ENCODE measurements at regions not wholly inside any gene's neighbourhood (a gene's known extent, or its start where the extent isn't known, plus 50 kb on each side); places are given as distances from the start of the nearest gene placed in this dataset.
A peak's percentile ranks its signal among the peaks of the same experiment; 100 is the strongest.
"Not testable (repeated sequence)": the region's sequence is repeated elsewhere in the genome, so short reads cannot be mapped to it uniquely, and the experiment has no call there.

- no peak for DNase-seq
These were observed 158.3 kb downstream of the MTX2 start for GRCh38 chr2:176427549-176427948.

GRCh38 chr2:176428944-176429469 lies 159.8 kb downstream of the MTX2 start:
- not testable (repeated sequence) for DNase-seq

DNA sequence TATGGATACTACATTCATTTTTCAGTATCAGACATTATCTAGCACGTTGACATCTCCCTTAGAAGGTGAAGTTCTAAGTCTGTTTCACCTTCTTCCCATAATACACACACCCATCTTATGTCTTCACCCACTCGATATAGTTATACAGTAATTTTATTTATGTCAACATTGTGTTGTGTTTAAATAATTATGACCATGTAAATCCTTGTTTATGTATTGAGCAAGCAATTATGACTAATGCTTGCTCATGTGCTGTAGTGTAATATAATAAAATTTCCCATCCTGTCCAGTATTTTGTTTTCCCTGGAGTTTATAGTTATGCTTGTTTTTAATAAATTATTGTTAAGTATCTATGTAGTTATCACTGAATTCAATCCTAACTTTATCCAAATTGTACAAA lies 163.2 kb downstream of the MTX2 start:
- DNase-seq, result no peak

GRCh38 chr2:176435729-176436128 lies 166.5 kb downstream of the MTX2 start:
- DNase-seq, result no peak

- no peak for DNase-seq
These were observed 174.7 kb downstream of the MTX2 start for GRCh38 chr2:176443946-176444345.

DNA sequence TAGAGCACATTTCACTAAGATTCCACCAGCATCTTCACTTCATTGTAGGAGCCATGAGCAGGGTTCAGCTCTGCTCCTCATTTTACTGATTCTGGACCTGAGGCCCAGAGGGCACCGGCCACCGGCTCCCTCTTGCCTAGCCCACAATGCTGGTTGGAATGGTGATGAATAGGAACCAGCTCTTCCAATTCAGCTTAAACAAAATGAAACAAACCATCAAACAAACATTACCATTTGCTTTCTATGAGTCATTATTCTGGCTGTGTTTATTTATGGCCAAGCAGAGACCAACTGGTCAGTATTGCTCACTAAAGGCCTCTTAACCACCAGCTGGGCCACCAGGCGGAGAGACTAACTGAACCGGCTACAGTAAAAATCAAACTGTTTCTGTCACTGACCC lies 176.7 kb downstream of the MTX2 start:
- no peak for DNase-seq

DNA sequence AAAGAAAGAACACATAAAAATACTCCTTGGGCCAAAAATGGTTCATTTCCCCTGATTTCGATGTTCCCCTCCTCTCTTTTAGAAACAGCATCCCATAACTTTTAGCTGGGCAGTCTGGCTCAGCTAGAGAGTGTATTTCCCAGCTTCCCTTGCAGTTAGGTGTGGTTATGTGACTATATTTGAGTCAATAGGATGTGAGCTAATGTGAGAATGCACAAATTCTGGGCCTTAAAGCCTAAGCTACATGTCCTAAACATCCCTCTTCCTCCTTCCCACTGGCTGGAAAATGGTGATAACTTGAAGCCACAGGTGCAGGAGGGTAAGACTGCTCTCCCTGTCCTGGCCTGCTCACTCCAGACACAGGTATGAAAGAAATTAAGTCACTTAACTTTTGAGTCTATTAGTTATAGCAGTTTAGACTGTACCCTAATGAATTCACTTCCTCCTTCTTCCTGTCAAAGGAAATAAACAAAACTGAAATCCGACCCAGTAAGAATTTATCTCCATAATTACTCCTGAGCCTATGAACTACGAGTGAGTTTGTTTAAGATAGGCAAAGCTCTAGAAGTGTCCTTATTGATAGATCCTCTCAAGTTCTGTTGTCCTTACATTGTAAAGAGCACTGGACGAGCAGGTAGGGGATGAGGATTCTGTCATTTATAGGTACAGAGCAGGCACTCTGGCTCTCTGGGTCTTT lies 177.6 kb downstream of the MTX2 start:
- DNase-seq, result no peak

DNA sequence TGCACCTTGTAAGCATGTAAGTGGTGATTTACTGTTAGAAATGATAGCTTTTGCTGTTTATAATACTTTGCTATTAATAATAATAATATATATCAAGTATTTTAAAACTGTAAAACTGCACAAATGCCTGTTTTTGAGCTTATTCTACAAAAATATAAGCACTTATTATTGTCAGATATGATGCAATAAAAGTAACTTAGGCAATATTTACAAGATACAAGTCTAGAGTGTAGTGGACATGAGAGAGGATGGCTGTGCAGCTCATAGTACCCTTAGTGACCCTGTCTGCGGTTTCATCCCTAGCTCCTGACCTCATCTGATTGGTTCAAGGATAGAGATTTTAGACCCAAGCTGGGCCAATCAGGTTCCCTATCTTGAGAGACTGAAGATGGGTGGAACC lies 178.4 kb downstream of the MTX2 start:
- no peak for DNase-seq

DNA sequence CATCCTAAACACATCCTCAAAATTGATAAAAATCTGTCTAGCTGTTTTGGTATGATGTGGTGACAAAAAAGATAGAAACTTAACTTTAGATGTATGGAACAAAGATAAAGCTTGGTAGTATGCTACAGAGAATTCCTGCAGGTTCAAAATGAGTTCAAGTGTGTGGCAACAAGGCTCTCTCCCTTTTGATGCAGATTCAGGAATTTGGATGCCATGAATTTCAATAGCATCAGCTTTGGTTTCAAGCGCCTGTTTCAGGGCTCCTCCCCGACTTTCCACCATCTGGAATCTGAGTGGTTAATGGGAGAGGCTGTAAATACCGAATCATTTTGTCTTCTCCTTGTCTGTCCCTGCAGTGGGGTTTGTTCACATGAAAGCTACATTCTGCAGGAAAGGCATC lies 180.6 kb downstream of the MTX2 start:
- no peak for DNase-seq

DNA sequence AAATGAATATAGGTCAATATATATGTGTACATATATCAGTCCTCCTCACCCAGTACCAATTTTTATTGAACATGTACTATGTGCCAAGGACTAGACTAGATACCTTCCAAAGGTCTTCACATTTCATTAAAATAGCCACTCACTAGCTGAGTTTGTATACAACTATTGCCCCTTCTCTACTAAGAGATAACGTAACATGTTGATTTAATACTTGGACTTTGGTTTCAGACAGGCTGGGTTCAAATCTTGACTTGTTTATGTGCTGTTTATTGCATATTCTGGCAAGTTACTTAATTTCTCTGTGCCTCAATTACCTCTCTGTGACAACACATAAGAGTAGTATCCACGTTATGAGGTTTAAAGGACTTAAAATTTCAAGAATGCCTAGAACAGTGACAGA lies 184.5 kb downstream of the MTX2 start:
- DNase-seq, result no peak

DNA sequence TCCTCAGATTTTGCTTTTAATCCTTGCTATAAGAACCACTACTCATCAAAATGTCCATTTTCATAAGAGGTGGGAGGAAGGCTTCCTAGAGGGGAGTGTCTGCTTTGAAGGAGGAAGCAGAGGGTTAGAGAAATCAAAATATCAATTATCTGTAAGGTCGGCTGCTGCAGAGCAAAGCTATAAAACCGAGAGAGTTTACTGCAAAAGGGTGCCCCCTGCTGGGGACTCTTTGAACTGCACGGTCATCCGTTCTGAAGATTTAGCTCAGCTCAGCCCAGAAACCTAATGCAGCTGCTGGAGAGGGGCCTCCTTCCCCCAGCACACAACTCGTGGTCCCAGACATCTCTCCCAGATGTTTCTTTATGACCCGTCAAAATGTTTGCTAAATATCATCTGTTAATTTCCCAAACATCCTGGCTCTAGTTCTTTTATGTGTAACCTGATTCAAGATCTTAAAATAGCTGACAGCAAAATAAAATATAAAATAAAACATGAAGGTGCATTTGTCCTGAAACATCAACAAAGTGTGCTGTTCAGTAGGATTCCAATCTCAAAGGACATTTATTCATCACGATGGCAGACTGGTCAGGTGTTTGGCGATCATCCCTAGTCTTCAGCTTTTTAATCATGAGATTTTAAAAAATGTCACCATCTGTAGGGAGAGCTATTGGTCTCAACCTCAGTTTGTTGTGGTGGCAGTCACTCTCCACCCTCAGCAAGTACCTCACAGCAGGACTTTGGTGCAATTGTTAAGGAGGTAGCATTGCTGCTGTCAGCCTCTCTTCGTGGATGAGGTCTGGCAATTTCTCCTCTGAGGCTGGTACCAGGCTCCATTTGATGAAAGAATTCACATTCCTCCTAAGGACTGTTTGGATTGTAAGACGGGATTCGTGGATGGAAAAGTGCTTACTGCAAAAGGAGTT lies 185.9 kb downstream of the MTX2 start:
- peak; percentile 81 for DNase-seq

- no peak for DNase-seq
These were observed 186.6 kb downstream of the MTX2 start for GRCh38 chr2:176455816-176456291.

- no peak for DNase-seq
These were observed 188.2 kb downstream of the MTX2 start for GRCh38 chr2:176457481-176457880.

- no peak for DNase-seq
These were observed 192.0 kb downstream of the MTX2 start for GRCh38 chr2:176461098-176461808.

- no peak for DNase-seq
These were observed 192.8 kb downstream of the MTX2 start for GRCh38 chr2:176461809-176462670.

DNA sequence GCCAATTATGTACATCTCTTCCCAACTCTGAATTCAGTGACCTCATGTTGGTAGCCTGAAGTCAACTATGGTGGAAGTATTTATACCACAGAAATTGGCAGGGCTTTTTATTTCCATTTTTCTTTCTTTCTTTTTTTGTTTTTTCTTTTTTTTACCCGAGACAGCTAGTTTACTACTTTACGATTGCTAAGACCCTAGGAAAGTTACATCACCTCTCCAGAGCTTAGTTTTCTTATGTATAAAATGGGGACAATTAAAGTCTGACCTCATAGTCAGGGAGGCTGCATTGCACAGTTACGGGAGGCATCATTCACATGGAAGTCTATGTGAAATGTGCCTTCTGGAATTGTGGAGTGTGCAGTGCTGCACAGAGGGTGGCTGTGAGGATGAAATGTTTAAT lies 194.3 kb downstream of the MTX2 start:
- DNase-seq, result no peak

GRCh38 chr2:176464886-176465564 lies 195.8 kb downstream of the MTX2 start:
- DNase-seq, result no peak

GRCh38 chr2:176466918-176467452 lies 197.7 kb downstream of the MTX2 start:
- DNase-seq, result no peak

- no peak for DNase-seq
These were observed 198.4 kb downstream of the MTX2 start for GRCh38 chr2:176467595-176467994.

DNA sequence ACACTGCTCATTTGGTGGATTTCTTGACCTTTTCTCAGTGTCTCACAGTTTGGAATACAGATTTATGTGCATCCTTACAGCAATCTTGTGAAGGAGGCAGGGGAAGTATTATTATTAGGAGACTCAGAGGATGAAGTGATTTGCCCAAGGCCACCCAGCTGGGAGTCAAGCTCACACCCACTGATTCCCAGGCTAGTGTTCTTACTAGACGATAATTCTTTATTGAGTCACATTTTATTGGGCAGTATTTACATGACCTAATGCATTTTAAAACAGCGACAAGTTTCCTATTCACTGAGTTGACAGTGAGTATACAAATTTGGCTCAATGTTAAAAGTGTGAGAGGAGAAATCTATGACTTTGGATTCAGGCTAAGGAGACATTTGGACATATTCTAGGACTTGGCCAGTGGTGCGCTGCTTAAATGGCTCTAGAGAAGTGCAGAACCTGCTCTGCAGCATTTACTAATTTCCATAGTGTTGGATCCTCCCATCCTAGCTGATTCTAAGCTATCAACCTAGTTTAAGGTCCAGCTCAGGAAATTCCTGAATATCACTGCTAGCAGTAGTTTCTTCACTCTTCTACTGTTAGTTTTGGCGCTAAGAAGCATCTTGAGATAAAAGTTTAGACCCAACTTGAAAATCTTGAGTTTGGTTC lies 199.3 kb downstream of the MTX2 start:
- no peak for DNase-seq

GRCh38 chr2:176470713-176471112 lies 201.5 kb downstream of the MTX2 start:
- DNase-seq, result no peak

Measured in activated naive CD4-positive, alpha-beta T cell treated with Interleukin-2 at 50 U/mL for 16 hours (primary cell).